OCI-M2 (cell line): ENCODE measurements at regions not wholly inside any gene's neighbourhood (a gene's known extent, or its start where the extent isn't known, plus 50 kb on each side); places are given as distances from the start of the nearest gene placed in this dataset.
A peak's percentile ranks its signal among the peaks of the same experiment; 100 is the strongest.

Experiments
- DNase-seq: peaks from one replicate; lab custom pipeline; 2025; ENCODE audit not compliant: unreplicated experiment; lab: John Stamatoyannopoulos, UW

DNA sequence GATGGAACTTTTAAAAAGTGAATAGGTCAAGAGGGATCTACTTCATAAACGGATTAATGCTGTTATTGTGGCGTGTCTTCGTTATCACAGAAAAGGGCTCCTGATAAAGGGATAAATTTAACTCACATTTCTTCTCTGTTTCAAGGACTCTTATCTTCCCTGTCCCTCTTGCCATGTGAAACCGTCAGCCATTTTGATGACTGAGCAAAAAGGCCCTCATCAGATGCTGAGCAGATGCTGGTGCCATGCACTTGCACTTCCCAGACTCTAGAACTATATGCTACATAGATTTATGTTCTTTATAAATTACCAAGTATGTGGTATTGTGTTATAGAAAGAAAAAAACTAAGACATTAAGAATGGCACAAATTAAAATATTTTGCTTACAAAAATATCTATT, 1011.8 kb upstream of the GBE1 start:
- DNase-seq = no peak

GRCh38 chr3:82764521-82764920, 1003.1 kb upstream of the GBE1 start:
- DNase-seq = no peak

GRCh38 chr3:82761858-82762257, 1000.4 kb upstream of the GBE1 start:
- DNase-seq = no peak

DNA sequence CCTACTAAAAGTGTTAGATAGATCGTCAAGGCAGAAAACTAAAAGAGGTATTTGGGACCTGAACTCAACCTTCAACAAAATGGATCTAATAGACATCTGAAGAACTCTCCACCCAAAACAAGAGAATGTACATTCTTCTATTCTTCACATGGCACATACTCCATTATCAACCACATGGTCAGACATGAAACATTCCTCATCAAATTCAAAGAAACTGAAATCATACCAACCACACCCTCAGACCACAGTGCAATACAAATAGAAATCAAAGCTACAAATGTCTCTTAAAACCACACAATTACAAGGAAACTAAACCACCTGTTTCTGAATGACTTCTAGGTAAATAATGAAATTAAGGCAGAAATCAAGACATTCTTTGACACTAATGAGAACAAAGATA, 984.1 kb upstream of the GBE1 start:
- DNase-seq = no peak

DNA sequence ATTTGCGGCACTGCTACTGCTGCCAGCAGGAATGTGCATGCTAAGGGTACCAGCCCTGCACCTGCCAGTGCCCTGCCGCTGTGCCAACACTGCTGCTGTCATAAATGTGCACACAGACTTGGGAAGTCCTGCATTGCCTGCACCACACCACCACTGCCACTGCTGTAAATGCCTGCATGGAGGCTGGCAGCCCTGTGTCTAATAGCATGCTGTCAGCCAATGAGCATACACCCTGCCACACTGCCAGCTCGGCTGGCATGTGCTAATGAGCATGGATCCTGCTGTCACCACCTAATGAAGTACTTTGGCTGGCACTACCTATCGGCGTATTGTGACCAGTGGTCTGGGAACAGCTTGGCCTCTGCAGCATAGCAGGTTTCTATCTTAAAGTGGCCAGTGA, 981.8 kb upstream of the GBE1 start:
- DNase-seq = no peak

DNA sequence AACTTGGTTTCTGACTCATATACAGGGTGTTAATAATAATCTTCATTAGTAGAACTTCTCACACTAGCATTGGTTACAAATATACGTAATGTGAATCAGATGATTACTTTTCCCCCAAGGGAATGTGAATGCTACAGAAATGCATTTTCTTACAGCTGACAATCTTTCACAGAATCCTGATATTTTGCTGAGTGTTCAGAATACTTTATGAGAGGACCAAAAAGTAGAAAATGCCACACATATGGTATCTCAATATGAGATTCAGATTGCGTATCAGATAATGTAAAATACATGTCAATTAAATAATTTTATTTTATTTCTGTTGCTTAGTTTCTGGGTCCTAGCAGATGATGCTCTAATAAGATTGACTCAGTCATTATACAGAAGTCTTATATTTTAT, 979.9 kb upstream of the GBE1 start:
- DNase-seq = no peak

- no peak for DNase-seq
Measured at GRCh38 chr3:82739390-82739789, 977.9 kb upstream of the GBE1 start.

DNA sequence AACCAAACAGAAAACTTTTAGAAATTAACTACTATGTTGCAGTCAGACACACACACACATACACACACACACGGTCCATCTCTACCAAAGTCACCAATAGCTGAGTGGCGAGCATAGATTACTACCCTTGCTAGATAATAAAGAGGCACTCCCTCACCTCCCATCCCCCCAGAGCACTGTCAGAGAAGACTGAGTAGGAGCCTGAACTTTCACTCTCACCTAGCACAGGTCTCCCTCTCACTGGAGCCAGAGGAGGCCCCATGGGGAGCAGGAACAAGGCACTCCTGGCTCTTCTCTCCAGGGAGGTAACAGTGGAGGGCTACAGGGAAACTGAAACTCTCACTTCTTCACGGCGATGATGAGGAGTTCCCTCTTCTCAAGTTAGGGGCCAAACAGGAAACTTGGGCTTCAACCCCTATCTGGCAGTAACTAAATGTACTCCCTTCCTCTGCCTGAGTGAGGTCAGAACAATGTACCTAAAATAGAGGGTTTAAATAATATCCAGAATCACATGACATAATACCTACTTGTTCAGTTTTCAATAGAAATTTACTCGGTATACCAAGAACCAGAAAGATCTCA, 975.3 kb upstream of the GBE1 start:
- peak; percentile 61 for DNase-seq

- no peak for DNase-seq
Measured at GRCh38 chr3:82715091-82715856, 953.8 kb upstream of the GBE1 start.

- DNase-seq = no peak
Measured at GRCh38 chr3:82707035-82707434, 945.6 kb upstream of the GBE1 start.

DNA sequence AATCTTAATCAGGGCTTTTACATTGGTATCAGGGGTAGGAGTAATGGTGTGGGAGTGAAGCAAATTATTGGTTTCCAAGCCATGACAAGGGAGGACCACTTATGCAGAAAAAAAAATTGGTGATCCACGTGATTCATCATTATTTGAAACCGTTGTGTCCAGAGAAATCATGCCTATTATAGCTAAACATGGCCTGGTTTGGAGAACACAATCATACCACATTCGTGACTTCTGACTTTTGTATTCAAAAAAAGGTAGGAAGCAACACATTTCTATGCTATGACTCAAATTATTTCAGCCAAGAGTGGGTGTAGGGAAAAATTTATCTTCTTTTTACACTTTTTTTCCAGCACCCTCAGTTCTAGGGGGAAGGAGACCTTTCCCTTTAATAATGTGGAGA, 924.3 kb upstream of the GBE1 start:
- DNase-seq = no peak

DNA sequence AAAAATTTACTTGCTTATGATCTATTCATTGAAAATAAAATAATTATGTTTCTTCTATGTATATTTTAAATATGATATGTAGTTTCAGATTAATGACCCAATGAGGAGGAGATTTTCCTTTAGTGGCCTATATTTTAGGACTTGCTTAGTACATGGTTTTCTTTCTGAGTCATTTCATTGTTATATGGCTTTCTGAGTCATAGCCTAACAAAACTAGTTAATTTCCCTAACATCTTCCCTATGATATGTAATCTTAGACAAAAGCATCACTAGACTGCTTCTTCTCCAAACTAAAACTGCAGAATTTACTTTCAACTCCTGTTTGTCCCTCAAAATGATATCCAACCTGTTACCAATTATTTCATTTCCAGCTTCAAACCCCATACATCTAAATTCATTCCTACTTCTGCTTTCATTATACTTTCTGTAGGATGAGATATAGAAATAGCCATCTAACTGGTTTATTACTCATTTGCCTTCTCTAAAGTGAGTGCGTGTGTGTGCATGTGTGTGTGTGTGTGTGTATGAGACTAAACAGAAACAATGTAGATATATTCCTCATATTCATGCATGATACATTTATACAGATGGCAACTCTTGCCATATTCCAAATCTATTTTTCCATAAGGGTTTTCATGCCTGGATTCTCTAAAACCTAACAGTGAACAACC, 915.0 kb upstream of the GBE1 start:
- DNase-seq = no peak

- no peak for DNase-seq
Measured at GRCh38 chr3:82672966-82673365, 911.5 kb upstream of the GBE1 start.

- DNase-seq = no peak
Measured at GRCh38 chr3:82671466-82671865, 910.0 kb upstream of the GBE1 start.

- DNase-seq = no peak
Measured at GRCh38 chr3:82654708-82655107, 893.3 kb upstream of the GBE1 start.

- no peak for DNase-seq
Measured at GRCh38 chr3:82643948-82644347, 882.5 kb upstream of the GBE1 start.

DNA sequence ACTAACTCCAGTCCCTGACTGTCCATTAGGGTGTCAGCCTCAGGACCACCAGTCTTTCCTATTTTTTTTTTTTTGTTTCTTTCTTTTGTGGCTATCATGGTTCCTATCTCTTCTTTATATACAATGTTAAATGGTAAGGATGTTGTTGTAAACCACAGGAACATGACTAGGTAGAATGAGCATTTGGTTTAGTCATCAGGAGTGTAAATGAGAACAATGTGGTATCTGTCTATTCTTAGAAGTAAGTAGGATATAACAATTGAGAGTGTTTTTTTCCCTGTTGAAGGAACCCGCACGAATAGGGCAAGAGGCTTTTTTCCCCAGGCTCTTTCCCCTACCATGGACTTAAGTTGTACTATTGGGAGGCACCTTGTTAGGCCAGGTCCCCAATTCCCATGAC, 880.3 kb upstream of the GBE1 start:
- DNase-seq = no peak

DNA sequence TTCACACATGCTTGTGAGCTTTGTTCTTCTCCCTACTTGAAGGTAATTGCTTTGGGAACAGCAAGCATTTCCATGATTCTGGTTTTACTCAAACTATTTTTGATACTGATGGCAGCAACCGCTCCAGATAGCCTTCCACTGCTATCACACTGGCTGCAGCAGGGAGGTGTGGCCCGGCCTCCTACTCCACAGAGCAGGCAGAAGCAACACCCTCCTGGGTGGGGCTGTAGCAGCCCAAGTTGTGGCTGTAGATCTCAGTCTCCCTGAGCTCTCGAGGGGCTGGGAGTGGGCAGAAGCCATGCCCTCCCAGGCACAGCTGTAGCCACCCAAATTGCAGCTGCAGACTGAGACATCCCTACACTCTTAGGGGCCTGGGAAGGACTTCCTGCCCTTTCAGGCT, 878.8 kb upstream of the GBE1 start:
- no peak for DNase-seq

DNA sequence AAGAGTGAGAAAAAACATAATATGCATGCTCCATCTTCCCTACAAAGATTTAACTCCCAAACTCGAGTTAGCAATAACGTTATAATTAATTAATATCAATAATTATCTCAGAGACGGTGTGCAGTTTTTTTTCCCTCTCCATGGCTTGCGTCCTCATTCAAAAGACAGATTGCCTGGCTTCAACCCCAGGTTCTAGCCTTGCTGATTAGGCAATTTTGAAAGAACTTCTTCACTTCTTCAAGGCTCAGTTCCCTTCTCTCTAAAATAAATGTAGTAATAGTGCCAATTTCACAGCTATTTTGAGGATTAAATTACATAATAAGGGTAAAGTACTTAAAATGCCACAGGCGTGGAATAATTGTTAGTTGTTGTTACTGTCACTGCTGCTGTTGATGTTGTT, 876.1 kb upstream of the GBE1 start:
- DNase-seq = no peak

DNA sequence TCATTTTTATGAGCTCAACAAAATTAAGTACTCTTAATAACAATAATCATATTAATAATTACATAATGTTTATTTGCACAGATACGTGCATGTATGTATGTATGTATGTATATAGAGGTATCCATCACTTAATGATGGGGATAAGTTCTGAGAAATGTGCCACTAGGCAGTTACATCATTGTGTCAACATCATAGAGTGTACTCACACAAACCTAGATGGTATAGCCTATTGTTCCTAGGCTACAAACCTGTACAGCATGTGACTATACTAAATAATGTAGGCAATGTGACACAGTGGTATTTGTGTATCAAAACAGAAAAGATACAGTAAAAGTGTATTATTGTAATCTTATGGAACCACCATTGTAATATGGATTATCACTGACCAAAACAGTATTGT, 874.7 kb upstream of the GBE1 start:
- no peak for DNase-seq

GRCh38 chr3:82633319-82633718, 871.9 kb upstream of the GBE1 start:
- no peak for DNase-seq

- DNase-seq = no peak
Measured at GRCh38 chr3:82629937-82630336, 868.5 kb upstream of the GBE1 start.
